ENCODE measurements at regions not wholly inside any gene's neighbourhood (a gene's known extent, or its start where the extent isn't known, plus 50 kb on each side); places are given as distances from the start of the nearest gene placed in this dataset.

GRCh38 chr13:72141855-72142519 is 275.0 kb upstream of the DACH1 start:
- H3K4me3 ChIP-seq (ENCODE audit: low read length): no peak overlapping the region
- H3K79me2 ChIP-seq (ENCODE audit: low read length): no peaks in the 10 kb centered on the region
- intact Hi-C loops (cut with micrococcal nuclease): no loop called here
- H3K36me3 ChIP-seq (ENCODE audit: low read depth, low read length): no peaks in the 10 kb centered on the region
- no peak overlapping the region for H3K4me2 ChIP-seq (ENCODE audit: low read length)
- no peak for ATAC-seq
- ChIA-PET POLR2A (ENCODE audit: unreplicated experiment) (no interaction called here), CTCF (no interaction called here)
- no peaks in the 10 kb centered on the region for H3K9me2 ChIP-seq (replicated peaks; ENCODE audit: low read length)
- BruUV-seq (replicated peaks): no TSS peak
- no peaks in the 10 kb centered on the region for H3K4me1 ChIP-seq (ENCODE audit: insufficient read depth, low read length)
- H3F3A ChIP-seq (ENCODE audit: low read length, unreplicated experiment): no peaks in the 10 kb centered on the region
- no peak overlapping the region for H3K9ac ChIP-seq (ENCODE audit: low read length)
- no peaks in the 10 kb centered on the region for H4K20me1 ChIP-seq (ENCODE audit: low read length)
- no peaks in the 10 kb centered on the region for H3K9me3 ChIP-seq (ENCODE audit: low read length)
- peak; percentile 12 for DNase-seq
- TF ChIP-seq EZH2 (IDR thresholded peaks at IDR 0.05; ENCODE audit: low read length, unreplicated experiment) (no peak), EZH2phosphoT487 (IDR thresholded peaks at IDR 0.05; ENCODE audit: borderline replicate concordance, low read length) (no peak), CTCF (conservative IDR thresholded peaks at IDR 0.05; ENCODE audit: low read depth, low read length) (no peak)
- no peaks in the 10 kb centered on the region for H3K27me3 ChIP-seq (ENCODE audit: low read length)
- H2AFZ ChIP-seq (ENCODE audit: low read length): no peak overlapping the region
- H3K27ac ChIP-seq (ENCODE audit: low read length): no peak overlapping the region

GRCh38 chr13:72139192-72139591 is 272.2 kb upstream of the DACH1 start:
- intact Hi-C loops (cut with micrococcal nuclease): no loop called here
- no peaks in the 10 kb centered on the region for H3K9me3 ChIP-seq (ENCODE audit: low read length)
- peaks cover 3% of the 10 kb centered on the region for H3F3A ChIP-seq (ENCODE audit: low read length, unreplicated experiment)
- TF ChIP-seq EZH2phosphoT487 (IDR thresholded peaks at IDR 0.05; ENCODE audit: borderline replicate concordance, low read length): no peak
- TF ChIP-seq EZH2 (IDR thresholded peaks at IDR 0.05; ENCODE audit: low read length, unreplicated experiment): no peak
- no peak for TF ChIP-seq CTCF (conservative IDR thresholded peaks at IDR 0.05; ENCODE audit: low read depth, low read length)
- no peaks in the 10 kb centered on the region for H4K20me1 ChIP-seq (ENCODE audit: low read length)
- CTCF ChIA-PET: no interaction called here
- H3K36me3 ChIP-seq (ENCODE audit: low read depth, low read length): no peaks in the 10 kb centered on the region
- DNase-seq (no peak), ATAC-seq (no peak)
- H3K27me3 ChIP-seq (ENCODE audit: low read length): no peaks in the 10 kb centered on the region
- no peak overlapping the region for H3K4me2 ChIP-seq (ENCODE audit: low read length)
- no peak overlapping the region for H3K4me3 ChIP-seq (ENCODE audit: low read length)
- no peak overlapping the region for H2AFZ ChIP-seq (ENCODE audit: low read length)
- H3K27ac ChIP-seq (ENCODE audit: low read length): no peak overlapping the region
- no TSS peak for BruUV-seq (replicated peaks)
- peaks cover 5% of the 10 kb centered on the region for H3K4me1 ChIP-seq (ENCODE audit: insufficient read depth, low read length)
- H3K9ac ChIP-seq (ENCODE audit: low read length): no peak overlapping the region
- POLR2A ChIA-PET (ENCODE audit: unreplicated experiment): interaction anchor here (0.6 kb wide), 1 partner anchor 11 kb away, joined by 4 read pairs; no protein-coding TSS in a partner anchor
- no peaks in the 10 kb centered on the region for H3K9me2 ChIP-seq (replicated peaks; ENCODE audit: low read length)
- no peaks in the 10 kb centered on the region for H3K79me2 ChIP-seq (ENCODE audit: low read length)

GRCh38 chr13:72132075-72132474 is 265.1 kb upstream of the DACH1 start:
- H3K4me1 ChIP-seq (ENCODE audit: insufficient read depth, low read length): peaks cover 17% of the 10 kb centered on the region
- no peaks in the 10 kb centered on the region for H3K27me3 ChIP-seq (ENCODE audit: low read length)
- H3K9me2 ChIP-seq (replicated peaks; ENCODE audit: low read length): no peaks in the 10 kb centered on the region
- POLR2A ChIA-PET (ENCODE audit: unreplicated experiment): no interaction called here
- CTCF ChIA-PET: no interaction called here
- no peaks in the 10 kb centered on the region for H3K79me2 ChIP-seq (ENCODE audit: low read length)
- H3K4me2 ChIP-seq (ENCODE audit: low read length): no peak overlapping the region
- no peak for ATAC-seq
- intact Hi-C loops (cut with micrococcal nuclease): no loop called here
- H3K9ac ChIP-seq (ENCODE audit: low read length): no peak overlapping the region
- no peaks in the 10 kb centered on the region for H3K36me3 ChIP-seq (ENCODE audit: low read depth, low read length)
- no peak overlapping the region for H3K27ac ChIP-seq (ENCODE audit: low read length)
- H3K4me3 ChIP-seq (ENCODE audit: low read length): no peak overlapping the region
- no peak overlapping the region for H2AFZ ChIP-seq (ENCODE audit: low read length)
- no peak for DNase-seq
- no peaks in the 10 kb centered on the region for H3K9me3 ChIP-seq (ENCODE audit: low read length)
- H4K20me1 ChIP-seq (ENCODE audit: low read length): no peaks in the 10 kb centered on the region
- no TSS peak for BruUV-seq (replicated peaks)
- H3F3A ChIP-seq (ENCODE audit: low read length, unreplicated experiment): peaks cover 3% of the 10 kb centered on the region
- no peak for TF ChIP-seq CTCF (conservative IDR thresholded peaks at IDR 0.05; ENCODE audit: low read depth, low read length)
- no peak for TF ChIP-seq EZH2 (IDR thresholded peaks at IDR 0.05; ENCODE audit: low read length, unreplicated experiment)
- no peak for TF ChIP-seq EZH2phosphoT487 (IDR thresholded peaks at IDR 0.05; ENCODE audit: borderline replicate concordance, low read length)
